ENCODE measurements at regions not wholly inside any gene's neighbourhood (a gene's known extent, or its start where the extent isn't known, plus 50 kb on each side); places are given as distances from the start of the nearest gene placed in this dataset.

GRCh38 chr15:62588938-62589670, 424.0 kb upstream of the C2CD4B start:
- TF ChIP-seq CTCF (IDR thresholded peaks at IDR 0.05): no peak
- no peak for TF ChIP-seq POLR2A (IDR thresholded peaks at IDR 0.05)
